SK-N-SH (cell line): ENCODE measurements at regions not wholly inside any gene's neighbourhood (a gene's known extent, or its start where the extent isn't known, plus 50 kb on each side); places are given as distances from the start of the nearest gene placed in this dataset.

Source experiments
- CTCF ChIA-PET: fragments of 300-600, 350-600 bp; formaldehyde crosslinking; extraction: SDS; loops from one replicate; lab custom pipeline; 2021; lab: Yijun Ruan, JAX
- POLR2A ChIA-PET: fragments of 350-600 bp; sonication (Branson Sonifier 250); formaldehyde crosslinking; extraction: SDS; loops from one replicate; lab custom pipeline; 2020; ENCODE audit warnings: antibody characterized with exemption, inconsistent platforms; lab: Yijun Ruan, JAX
- DNase-seq: peaks from one replicate; pipeline ENCODE4 v3.0.0; 2012
- H2AFZ ChIP-seq: fragments of 200-600 bp; sonication (generic); 2 replicates; pipeline ENCODE4 v1.8.1; 2016; ENCODE audit warnings: antibody characterized with exemption, mild to moderate bottlenecking, low read depth
- H3F3A ChIP-seq: fragments of 200-600 bp; sonication (generic); replicated peaks from 2 replicates; pipeline ENCODE3; 2016; ENCODE audit warnings: antibody characterized with exemption, mild to moderate bottlenecking; ENCODE audit not compliant: insufficient read depth
- H3K27ac ChIP-seq, 2 experiments: fragments of 200-500 bp in 1 of 2; fragments of 200-600 bp in 1 of 2; sonication (Bioruptor generic) in 1 of 2; sonication (generic), shearing (Covaris generic) in 1 of 2; 2 replicates each; pipeline versions ENCODE4 v1.5.1 to v1.6.1; 2014 to 2016; ENCODE audit warnings: low read depth in 2 of 2, inconsistent platforms in 1 of 2, low read length in 1 of 2, mild to moderate bottlenecking in 1 of 2, mixed read lengths in 1 of 2
- H3K27me3 ChIP-seq: fragments of 200-600 bp; sonication (generic), shearing (Covaris generic); 2 replicates; pipeline ENCODE4 v1.6.1; 2016; ENCODE audit warnings: mixed run types; ENCODE audit not compliant: insufficient read depth
- H3K36me3 ChIP-seq, 2 experiments: fragments of 200-500 bp in 1 of 2; fragments of 200-600 bp in 1 of 2; sonication (Bioruptor generic) in 1 of 2; sonication (generic) in 1 of 2; replicated peaks in 1 of 2; 2 replicates each; pipeline versions ENCODE3 to v1.5.1; 2014 to 2016; ENCODE audit warnings: low read length in 1 of 2, mild to moderate bottlenecking in 1 of 2; ENCODE audit not compliant: insufficient read depth in 2 of 2, control insufficient read depth in 1 of 2
- H3K4me1 ChIP-seq, 2 experiments: fragments of 200-500 bp in 1 of 2; fragments of 200-600 bp in 1 of 2; sonication (Bioruptor generic) in 1 of 2; sonication (generic), shearing (Covaris generic) in 1 of 2; 2 replicates each; pipeline versions ENCODE4 v1.5.1 to v1.6.1; 2014 to 2016; ENCODE audit warnings: low read depth in 1 of 2, low read length in 1 of 2, mixed run types in 1 of 2; ENCODE audit not compliant: insufficient read depth in 2 of 2, control insufficient read depth in 1 of 2
- H3K4me2 ChIP-seq: fragments of 200-600 bp; sonication (generic), shearing (Covaris generic); 2 replicates; pipeline ENCODE4 v1.6.1; 2017; ENCODE audit warnings: mixed run types
- H3K4me3 ChIP-seq, 2 experiments: fragments of 200-500 bp in 1 of 2; fragments of 200-600 bp in 1 of 2; sonication (Bioruptor generic) in 1 of 2; sonication (generic), shearing (Covaris generic) in 1 of 2; 2 replicates each; pipeline versions ENCODE4 v1.5.1 to v1.8.1; 2014 to 2016; ENCODE audit warnings: low read depth in 2 of 2, inconsistent platforms in 1 of 2, low read length in 1 of 2, mild to moderate bottlenecking in 1 of 2, mixed read lengths in 1 of 2, moderate library complexity in 1 of 2
- H3K79me2 ChIP-seq: fragments of 200-600 bp; sonication (generic); 2 replicates; pipeline ENCODE4 v1.8.1; 2017; ENCODE audit warnings: mild to moderate bottlenecking; ENCODE audit not compliant: insufficient read depth
- H3K9ac ChIP-seq: fragments of 200-600 bp; sonication (generic); 2 replicates; pipeline ENCODE4 v1.6.1; 2017; ENCODE audit warnings: mixed run types
- H3K9me2 ChIP-seq: fragments of 200-600 bp; sonication (generic); 2 replicates; pipeline ENCODE4 v1.6.1; 2017; ENCODE audit warnings: mixed run types
- H3K9me3 ChIP-seq: fragments of 200-600 bp; sonication (generic); 2 replicates; pipeline ENCODE4 v1.6.1; 2017; ENCODE audit warnings: mixed run types, mild to moderate bottlenecking, moderate library complexity
- H4K20me1 ChIP-seq: fragments of 200-600 bp; sonication (generic); 2 replicates; pipeline ENCODE4 v1.6.1; 2017; ENCODE audit warnings: mild to moderate bottlenecking, mixed run types; ENCODE audit not compliant: insufficient read depth
- CHD2 ChIP-seq: fragments of 150-350 bp; IDR thresholded peaks from 2 replicates; pipeline ENCODE4 v1.6.1; 2018; ENCODE audit warnings: low read length; ENCODE audit not compliant: partially characterized antibody
- CTCF ChIP-seq: fragments of 200-600 bp; sonication (generic); IDR thresholded peaks from 2 replicates; pipeline ENCODE4 v1.6.1; 2017; ENCODE audit warnings: antibody characterized with exemption, mild to moderate bottlenecking, moderate library complexity
- ELF1 ChIP-seq: IDR thresholded peaks from 2 replicates; pipeline ENCODE4 v1.4.0; 2012
- EZH2phosphoT487 ChIP-seq: fragments of 200-600 bp; sonication (generic); IDR thresholded peaks from 2 replicates; pipeline ENCODE4 v1.6.1; 2017; ENCODE audit warnings: low read depth, mixed run types, mild to moderate bottlenecking, antibody characterized with exemption, moderate library complexity, borderline replicate concordance
- FOSL2 ChIP-seq: IDR thresholded peaks from 2 replicates; pipeline ENCODE4 v1.4.0; 2012; ENCODE audit warnings: low read depth, mild to moderate bottlenecking, moderate library complexity, borderline replicate concordance
- MEF2A ChIP-seq: IDR thresholded peaks from 2 replicates; pipeline ENCODE4 v1.4.0; 2012; ENCODE audit warnings: low read depth, borderline replicate concordance
- MXI1 ChIP-seq: IDR thresholded peaks from 2 replicates; pipeline ENCODE4 v1.6.1; 2012; ENCODE audit warnings: mild to moderate bottlenecking, low read depth, low read length, improper control_type of control experiment
- NRF1 ChIP-seq: IDR thresholded peaks from 2 replicates; pipeline ENCODE4 v1.6.1; 2012; ENCODE audit warnings: low read depth, mild to moderate bottlenecking, low read length
- PBX3 ChIP-seq: IDR thresholded peaks from 2 replicates; pipeline ENCODE4; 2012
- REST ChIP-seq: IDR thresholded peaks from 2 replicates; pipeline ENCODE4 v1.6.1; 2012; ENCODE audit warnings: mild to moderate bottlenecking, low read depth, low read length, moderate library complexity
- RFX5 ChIP-seq: IDR thresholded peaks from 2 replicates; pipeline ENCODE4 v1.6.1; 2012; ENCODE audit warnings: mild to moderate bottlenecking, improper control_type of control experiment, low read length
- RXRA ChIP-seq: IDR thresholded peaks from 2 replicates; pipeline ENCODE4 v1.4.0; 2012; ENCODE audit warnings: low read depth, mild to moderate bottlenecking, borderline replicate concordance
- SIN3A ChIP-seq: IDR thresholded peaks from 2 replicates; pipeline ENCODE4 v1.6.1; 2012; ENCODE audit warnings: low read depth, mild to moderate bottlenecking, low read length, moderate library complexity, borderline replicate concordance
- TCF12 ChIP-seq: IDR thresholded peaks from 2 replicates; pipeline ENCODE4 v1.4.0; 2012
- USF1 ChIP-seq: IDR thresholded peaks from 2 replicates; pipeline ENCODE4 v1.4.0; 2012; ENCODE audit warnings: low read depth, borderline replicate concordance
- WGBS: methylation state at CpG from one replicate; pipeline ENCODE4 v1.1.6; 2017; ENCODE audit warnings: low lambda C conversion rate; 5-methylcytosine and 5-hydroxymethylcytosine counted together

GRCh38 chr7:46000513-46000912, 79.4 kb upstream of the IGFBP3 start:
- Histone ChIP-seq H3F3A (peaks cover 4% of the 10 kb centered on the region), H3K4me2 (no peak overlapping the region), H3K27ac (no peak overlapping the region), H3K9ac (no peak overlapping the region), H3K9me3 (peaks cover 15% of the 10 kb centered on the region), H4K20me1 (no peaks in the 10 kb centered on the region), H3K27me3 (no peaks in the 10 kb centered on the region), H3K4me1 (peaks cover 0 to 9% of the 10 kb centered on the region in 2 experiments; a peak in 1 of 4 replicates), H3K9me2 (no peaks in the 10 kb centered on the region), H3K36me3 (no peaks in the 10 kb centered on the region), H3K79me2 (no peaks in the 10 kb centered on the region), H3K4me3 (no peak overlapping the region), H2AFZ (no peak overlapping the region)
- ChIA-PET POLR2A (no interaction called here), CTCF (interaction anchor here (1.2 kb wide), 1 partner anchor 343 kb away, joined by 3 read pairs; no protein-coding TSS in a partner anchor)
- no peak for TF ChIP-seq MXI1
- TF ChIP-seq REST, result no peak
- TF ChIP-seq CHD2, result no peak
- TF ChIP-seq EZH2phosphoT487, result no peak
- no peak for TF ChIP-seq FOSL2
- no peak for TF ChIP-seq SIN3A
- WGBS, result 88% methylated on average over 7 of the region's 7 CpGs
- DNase-seq, result no peak

- no peak overlapping the region for H3K9ac ChIP-seq
- H4K20me1 ChIP-seq, result no peaks in the 10 kb centered on the region
- ChIA-PET POLR2A (no interaction called here), CTCF (interaction anchor here (1.2 kb wide), 1 partner anchor 344 kb away, joined by 3 read pairs; no protein-coding TSS in a partner anchor)
- no peak overlapping the region for H3K4me2 ChIP-seq
- H3K79me2 ChIP-seq, result no peaks in the 10 kb centered on the region
- DNase-seq, result no peak
- no peaks in the 10 kb centered on the region for H3K36me3 ChIP-seq
- H3F3A ChIP-seq, result peaks cover 3% of the 10 kb centered on the region
- WGBS, result 0% methylated on average over 1 of the region's 1 CpG
- peaks cover 16% of the 10 kb centered on the region for H3K9me3 ChIP-seq
- H3K27me3 ChIP-seq, result no peaks in the 10 kb centered on the region
- no peak overlapping the region for H2AFZ ChIP-seq
- no peak overlapping the region for H3K27ac ChIP-seq
- peaks cover 0 to 7% of the 10 kb centered on the region in 2 experiments; a peak in 1 of 4 replicates for H3K4me1 ChIP-seq
- no peaks in the 10 kb centered on the region for H3K9me2 ChIP-seq
- H3K4me3 ChIP-seq, result no peak overlapping the region
- TF ChIP-seq NRF1, result no peak
- no peak for TF ChIP-seq CTCF
- no peak for TF ChIP-seq TCF12
- no peak for TF ChIP-seq MEF2A
- no peak for TF ChIP-seq MXI1
- TF ChIP-seq CHD2, result no peak
- TF ChIP-seq PBX3, result no peak
- TF ChIP-seq USF1, result no peak
- TF ChIP-seq REST, result no peak
- TF ChIP-seq SIN3A, result no peak
- no peak for TF ChIP-seq RFX5
- no peak for TF ChIP-seq ELF1
- no peak for TF ChIP-seq RXRA
Measured at GRCh38 chr7:45999541-45999940, 78.5 kb upstream of the IGFBP3 start.
